HT-29 (cell line): ENCODE measurements at regions not wholly inside any gene's neighbourhood (a gene's known extent, or its start where the extent isn't known, plus 50 kb on each side); places are given as distances from the start of the nearest gene placed in this dataset.
A peak's percentile ranks its signal among the peaks of the same experiment; 100 is the strongest.
"Not testable (repeated sequence)": the region's sequence is repeated elsewhere in the genome, so short reads cannot be mapped to it uniquely, and the experiment has no call there.

ENCODE experiments used
- DNase-seq: peaks from one replicate; pipeline ENCODE4 v3.0.0-alpha.2; 2015; ENCODE audit warnings: low spot score

GRCh38 chr6:137709424-137710236, 157.4 kb upstream of the TNFAIP3 start:
- no peak for DNase-seq

DNA sequence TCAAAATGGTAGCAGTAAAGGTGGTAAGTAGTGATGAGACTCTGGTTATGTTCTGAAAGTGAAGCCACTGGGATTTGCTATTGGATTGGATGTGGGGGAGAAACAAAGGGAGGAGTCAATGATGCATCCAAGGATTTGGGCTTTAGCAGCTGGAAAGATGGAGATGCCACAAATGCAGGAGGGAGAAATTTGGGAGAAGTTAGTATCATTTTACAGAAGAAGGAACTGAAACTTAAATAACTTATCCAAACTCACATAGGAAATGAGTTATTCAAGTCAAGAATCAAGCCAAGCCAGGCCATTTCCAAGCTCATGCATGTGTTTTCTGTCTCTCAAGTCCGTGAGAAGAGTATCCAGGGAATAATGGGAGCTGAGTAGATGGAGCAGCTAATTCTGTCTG, 155.1 kb upstream of the TNFAIP3 start:
- no peak for DNase-seq

DNA sequence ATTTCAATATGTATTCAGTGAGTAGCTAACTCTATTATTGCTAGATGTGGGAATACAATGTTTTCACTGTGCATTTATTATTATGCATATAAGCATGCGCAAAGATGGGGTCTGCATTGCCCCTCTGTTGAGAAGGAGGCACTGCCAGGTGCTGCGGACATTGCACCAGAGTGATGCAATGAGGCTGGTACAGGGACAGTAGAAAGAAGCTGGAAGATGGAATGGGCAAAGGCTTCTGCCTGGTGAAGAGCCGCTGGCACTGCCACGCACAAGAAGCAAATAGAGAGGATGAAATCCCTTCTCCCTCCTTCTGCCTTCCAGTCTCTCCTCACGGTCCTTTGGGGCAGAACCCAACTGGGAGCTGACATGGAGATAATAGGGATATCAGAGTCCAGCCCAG, 154.5 kb upstream of the TNFAIP3 start:
- DNase-seq = no peak

GRCh38 chr6:137715589-137716045, 151.4 kb upstream of the TNFAIP3 start:
- DNase-seq = no peak

DNA sequence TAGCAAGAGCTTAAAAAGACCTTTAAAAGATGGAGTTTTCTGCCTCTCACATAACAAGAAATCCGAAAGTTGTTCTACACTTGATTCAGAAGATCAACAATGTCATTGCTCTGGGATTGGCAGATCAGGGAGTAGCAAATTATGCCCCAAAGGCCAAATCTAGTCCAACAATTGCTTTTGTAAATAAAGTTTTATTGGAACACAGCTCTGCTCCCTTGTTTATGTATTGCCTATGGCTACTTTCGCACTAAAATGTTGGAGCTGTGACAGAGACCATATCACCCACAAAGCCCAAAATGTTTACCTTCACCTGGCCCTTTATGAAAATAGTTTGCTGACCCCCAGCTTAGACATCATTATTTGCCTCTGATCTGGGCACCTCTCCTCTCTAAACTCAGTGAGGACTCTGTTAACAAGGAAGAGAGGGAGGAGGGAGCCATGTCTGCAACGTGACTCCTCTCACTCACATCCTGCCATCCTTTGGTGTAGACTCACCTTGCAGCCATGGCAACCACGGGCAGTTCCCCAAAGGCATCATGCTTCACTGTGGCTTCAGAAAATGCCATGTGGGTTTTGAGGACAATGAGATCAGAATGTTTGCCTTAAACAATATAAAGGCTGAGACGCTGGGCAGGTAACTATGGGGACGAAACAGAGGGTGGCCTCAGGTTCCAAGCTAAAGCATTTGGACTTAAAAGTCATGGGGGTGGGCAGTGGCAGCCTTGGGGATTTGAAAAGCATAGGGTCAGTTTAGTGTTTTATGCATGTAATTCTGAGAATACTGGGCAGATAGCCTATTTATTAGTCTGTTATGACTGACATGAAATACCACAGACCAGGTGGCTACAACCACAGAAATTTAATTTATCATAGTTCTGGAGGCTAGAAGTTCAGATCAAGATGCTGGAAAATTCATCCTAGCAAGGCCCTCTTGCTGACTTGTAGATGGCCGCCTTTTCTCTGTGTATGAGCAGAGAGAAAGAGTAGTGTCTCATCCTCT, 149.7 kb upstream of the TNFAIP3 start:
- no peak for DNase-seq

GRCh38 chr6:137718903-137719302, 148.2 kb upstream of the TNFAIP3 start:
- not testable (repeated sequence) for DNase-seq

DNA sequence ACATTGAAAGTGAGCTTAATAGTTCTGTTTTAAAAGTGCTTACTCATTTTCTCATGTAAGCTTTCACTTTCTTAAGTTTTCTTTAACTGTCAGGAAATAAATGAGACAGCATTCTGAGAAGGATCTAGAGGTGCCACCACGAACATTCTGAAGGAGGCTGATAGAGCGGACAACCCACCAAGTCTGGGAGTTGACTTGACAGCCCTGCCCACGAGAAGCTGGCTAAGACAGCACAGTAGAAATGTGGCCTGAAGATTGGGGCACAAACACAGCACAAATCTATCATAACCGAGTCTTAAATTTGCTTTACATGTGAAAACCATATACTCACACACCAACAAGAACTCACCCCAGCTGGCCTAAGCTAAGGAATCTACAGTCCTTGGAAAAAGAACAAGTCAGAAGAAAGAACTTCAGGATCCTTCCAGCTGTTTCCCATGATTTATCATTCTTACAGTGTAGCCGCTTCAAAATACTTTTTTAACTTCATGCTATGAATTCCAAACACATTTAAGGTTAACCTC, 144.2 kb upstream of the TNFAIP3 start:
- DNase-seq = no peak

GRCh38 chr6:137723273-137724017, 143.6 kb upstream of the TNFAIP3 start:
- DNase-seq = no peak

GRCh38 chr6:137724018-137724403, 143.0 kb upstream of the TNFAIP3 start:
- DNase-seq = no peak

DNA sequence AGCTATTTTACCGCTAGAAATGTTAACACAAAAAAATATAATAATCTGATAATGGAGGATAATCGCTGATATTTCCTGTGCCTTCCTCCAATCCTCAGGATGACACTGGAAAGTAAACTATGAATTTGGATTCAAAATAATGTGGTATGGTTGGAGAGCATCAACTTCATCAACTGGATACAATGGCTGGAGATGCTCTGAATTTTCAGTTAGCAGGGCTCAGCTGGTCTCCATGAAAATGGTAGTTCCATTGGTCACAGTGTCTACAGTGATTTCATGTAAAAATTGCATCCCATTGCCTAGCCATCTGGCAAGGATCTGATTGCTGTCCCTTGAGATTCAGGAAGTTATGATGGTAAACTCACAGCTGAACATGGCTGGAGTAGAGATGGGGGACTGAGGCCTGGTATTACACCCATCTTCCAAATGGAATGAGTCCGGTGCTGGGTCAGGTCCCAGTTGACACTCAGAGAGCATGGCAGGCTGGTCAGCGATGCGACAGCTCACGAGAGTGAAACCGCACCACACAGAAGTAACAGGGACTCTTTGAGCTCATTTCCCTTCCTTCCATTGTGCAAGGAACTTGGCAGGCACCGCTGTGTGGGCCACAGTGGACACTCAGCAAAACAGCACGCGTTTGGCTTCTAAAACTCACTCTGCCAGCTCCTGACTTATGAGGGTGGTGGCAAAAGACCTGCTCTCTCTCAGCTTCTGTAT, 142.4 kb upstream of the TNFAIP3 start:
- no peak for DNase-seq

DNA sequence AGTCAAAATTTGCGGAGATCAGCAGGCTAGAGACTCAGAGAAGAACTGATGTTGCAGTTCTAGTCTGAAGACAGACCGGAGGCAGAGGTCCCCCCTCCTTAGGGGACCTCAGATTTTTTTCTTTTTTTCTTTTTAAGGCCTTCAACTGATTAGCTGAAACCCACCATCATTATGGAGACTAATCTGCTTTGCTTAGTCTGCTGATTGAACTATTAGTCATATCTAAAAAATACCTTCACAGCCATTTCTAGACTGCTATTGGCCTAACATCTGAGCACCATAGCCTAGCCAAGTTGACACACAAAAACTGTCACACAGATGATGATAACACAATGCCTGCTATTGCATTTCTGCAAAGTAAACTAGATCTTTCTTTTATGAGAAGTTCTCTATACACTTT, 141.1 kb upstream of the TNFAIP3 start:
- no peak for DNase-seq

- no peak for DNase-seq
Observed at GRCh38 chr6:137726582-137726981, 140.5 kb upstream of the TNFAIP3 start.

DNA sequence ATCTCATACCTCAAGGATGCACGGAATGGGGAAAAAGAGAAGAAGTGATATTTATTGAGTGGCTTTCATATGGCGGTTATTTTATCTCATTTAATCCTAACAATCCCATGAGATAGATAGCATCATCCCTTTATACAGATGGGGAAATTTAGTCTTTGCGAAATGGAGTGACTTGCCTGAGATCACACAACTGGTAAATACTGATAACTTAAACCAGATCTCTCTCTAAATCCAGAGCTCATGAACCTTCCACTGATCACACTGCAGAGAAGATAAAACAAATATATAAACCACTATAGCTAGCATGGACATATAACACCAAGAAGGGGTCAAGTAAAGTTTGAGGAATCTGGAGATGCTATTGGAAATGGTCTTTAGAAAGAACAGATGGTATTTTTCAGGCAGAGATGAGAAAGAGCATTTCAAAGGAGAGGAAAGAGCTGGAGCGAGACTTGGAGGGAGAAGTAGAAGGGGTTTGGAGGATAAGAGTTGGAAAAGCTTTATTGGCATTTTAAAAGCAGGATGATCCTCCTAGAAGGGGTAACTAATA, 139.8 kb upstream of the TNFAIP3 start:
- DNase-seq = no peak

GRCh38 chr6:137728386-137729349, 138.4 kb upstream of the TNFAIP3 start:
- DNase-seq = no peak

- DNase-seq = no peak
Observed at GRCh38 chr6:137729866-137730629, 137.0 kb upstream of the TNFAIP3 start.

DNA sequence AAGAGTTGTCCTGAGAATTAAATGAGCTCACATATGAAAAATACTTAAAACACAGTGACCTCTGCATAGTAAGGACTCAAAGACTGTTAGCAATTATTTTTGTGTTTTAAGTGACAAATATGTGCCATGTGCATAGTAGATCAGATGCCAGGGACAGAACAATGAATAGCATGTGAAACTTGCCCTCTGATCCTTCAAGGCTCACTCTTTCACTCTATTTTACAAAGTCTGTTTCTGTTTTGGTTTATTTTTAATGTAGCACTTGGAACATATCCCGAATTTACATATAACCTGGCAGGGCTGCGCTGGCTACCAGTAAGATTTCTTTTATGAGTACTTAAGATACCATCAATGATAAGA, 135.5 kb upstream of the TNFAIP3 start:
- peak; percentile 23 for DNase-seq

DNA sequence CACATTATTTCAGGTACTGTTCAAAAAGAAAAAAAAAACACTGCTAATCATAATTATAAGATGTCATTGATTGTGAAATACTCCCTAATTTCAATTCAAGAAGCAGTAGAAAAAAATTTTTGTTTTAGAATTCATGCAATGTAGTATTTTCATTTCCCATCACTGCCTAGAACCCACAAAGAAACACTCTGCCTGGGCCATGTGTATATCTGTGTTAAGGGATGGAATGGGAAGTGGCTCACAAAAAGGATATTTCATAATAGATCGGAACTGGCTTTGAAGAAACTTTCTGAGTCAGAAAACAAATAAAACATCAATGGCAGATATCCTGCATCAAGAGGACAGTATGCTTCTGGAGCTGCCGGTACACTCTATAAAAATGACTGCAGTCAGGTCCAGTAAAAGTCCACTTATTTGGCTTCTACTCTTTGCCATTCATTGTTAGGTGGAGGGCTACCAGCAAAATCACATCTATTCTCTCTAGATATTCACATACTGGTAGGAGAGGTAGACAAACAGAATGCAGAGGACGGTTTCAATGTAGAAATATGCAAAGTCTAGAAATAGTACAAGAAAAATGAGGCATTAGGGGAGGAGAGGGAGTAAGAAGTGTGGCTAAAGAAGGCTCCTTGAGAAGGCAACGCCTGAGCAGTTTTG, 135.0 kb upstream of the TNFAIP3 start:
- peak; percentile 84 for DNase-seq

- DNase-seq = no peak
Observed at GRCh38 chr6:137733372-137733771, 133.7 kb upstream of the TNFAIP3 start.
